Mesodermal cell (in vitro differentiated cells): ENCODE measurements at regions not wholly inside any gene's neighbourhood (a gene's known extent, or its start where the extent isn't known, plus 50 kb on each side); places are given as distances from the start of the nearest gene placed in this dataset.

ENCODE experiments used
- H3K27ac ChIP-seq: 2 replicates; pipeline ENCODE4 v1.7.0; 2013; ENCODE audit warnings: mild to moderate bottlenecking, low read depth, low read length, moderate library complexity; ENCODE audit not compliant: severe bottlenecking
- H3K36me3 ChIP-seq: 2 replicates; pipeline ENCODE4 v1.7.1; 2013; ENCODE audit warnings: mild to moderate bottlenecking, low read length, moderate library complexity; ENCODE audit not compliant: control insufficient read depth, insufficient read depth
- H3K4me1 ChIP-seq: one replicate; pipeline ENCODE4 v1.7.1; 2013; ENCODE audit warnings: mild to moderate bottlenecking, low read length; ENCODE audit not compliant: insufficient read depth, control insufficient read depth, poor library complexity, severe bottlenecking
- H3K4me3 ChIP-seq: 2 replicates; pipeline ENCODE4 v1.7.0; 2013; ENCODE audit warnings: low read length, control low read depth, mild to moderate bottlenecking; ENCODE audit not compliant: insufficient read depth, poor library complexity, severe bottlenecking; ENCODE audit errors: extremely low read depth
- H3K9me3 ChIP-seq: 2 replicates; pipeline ENCODE4 v1.7.1; 2013; ENCODE audit warnings: mild to moderate bottlenecking, low read length, moderate library complexity; ENCODE audit not compliant: control insufficient read depth
- WGBS, 2 experiments: methylation state at CpG; one replicate each; pipeline ENCODE4 v1.1.5; 2013; ENCODE audit warnings: missing lambda C conversion rate in 2 of 2; ENCODE audit not compliant: insufficient coverage in 2 of 2; 5-methylcytosine and 5-hydroxymethylcytosine counted together

DNA sequence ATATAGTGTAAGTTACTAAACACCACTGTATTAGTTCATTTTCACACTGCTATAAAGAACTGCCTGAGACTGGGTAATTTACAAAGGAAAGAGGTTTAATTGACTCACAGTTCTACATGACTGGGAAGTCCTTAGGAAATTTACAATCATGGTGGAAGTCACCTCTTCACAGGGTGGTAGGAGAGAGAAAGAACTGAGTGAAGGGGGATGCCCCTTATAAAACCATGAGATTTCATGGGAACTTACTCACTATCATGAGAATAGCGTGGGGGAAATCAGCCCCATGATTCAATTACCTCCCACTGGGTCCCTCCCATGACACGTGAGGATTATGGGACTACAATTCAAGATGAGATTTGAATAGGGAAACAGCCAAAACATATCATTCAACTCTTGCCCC is 618.0 kb downstream of the NYAP2 start:
- Histone ChIP-seq H3K9me3 (peaks cover 7% of the 10 kb centered on the region), H3K27ac (no peak overlapping the region), H3K4me1 (no peaks in the 10 kb centered on the region), H3K4me3 (no peak overlapping the region), H3K36me3 (no peaks in the 10 kb centered on the region)
- no CpG with 5 or more reads among the region's 2 CpGs for WGBS, 2 experiments

DNA sequence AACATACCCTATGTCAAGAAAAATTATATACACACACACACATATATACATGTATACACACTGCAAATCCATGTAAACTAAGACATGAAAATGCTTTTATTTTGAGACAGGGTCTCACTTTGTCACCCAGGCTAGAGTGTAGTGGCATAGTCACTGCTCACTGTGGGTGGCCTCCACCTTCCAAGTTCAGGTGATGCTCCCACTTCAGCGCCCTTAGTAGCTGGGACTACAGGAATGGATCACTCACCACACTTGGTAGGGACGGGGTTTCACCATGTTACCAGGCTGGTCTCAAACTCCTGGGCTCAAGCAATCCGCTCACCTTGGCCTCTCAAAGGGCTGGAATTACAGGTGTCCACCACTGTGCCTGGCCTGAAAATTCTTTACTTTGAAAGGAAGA is 617.6 kb downstream of the NYAP2 start:
- H3K4me3 ChIP-seq, result no peak overlapping the region
- 89 to 93% methylated on average over 3 of the region's 3 CpGs for WGBS, 2 experiments
- peaks cover 7% of the 10 kb centered on the region for H3K9me3 ChIP-seq
- H3K4me1 ChIP-seq, result no peaks in the 10 kb centered on the region
- H3K36me3 ChIP-seq, result no peaks in the 10 kb centered on the region
- no peak overlapping the region for H3K27ac ChIP-seq

DNA sequence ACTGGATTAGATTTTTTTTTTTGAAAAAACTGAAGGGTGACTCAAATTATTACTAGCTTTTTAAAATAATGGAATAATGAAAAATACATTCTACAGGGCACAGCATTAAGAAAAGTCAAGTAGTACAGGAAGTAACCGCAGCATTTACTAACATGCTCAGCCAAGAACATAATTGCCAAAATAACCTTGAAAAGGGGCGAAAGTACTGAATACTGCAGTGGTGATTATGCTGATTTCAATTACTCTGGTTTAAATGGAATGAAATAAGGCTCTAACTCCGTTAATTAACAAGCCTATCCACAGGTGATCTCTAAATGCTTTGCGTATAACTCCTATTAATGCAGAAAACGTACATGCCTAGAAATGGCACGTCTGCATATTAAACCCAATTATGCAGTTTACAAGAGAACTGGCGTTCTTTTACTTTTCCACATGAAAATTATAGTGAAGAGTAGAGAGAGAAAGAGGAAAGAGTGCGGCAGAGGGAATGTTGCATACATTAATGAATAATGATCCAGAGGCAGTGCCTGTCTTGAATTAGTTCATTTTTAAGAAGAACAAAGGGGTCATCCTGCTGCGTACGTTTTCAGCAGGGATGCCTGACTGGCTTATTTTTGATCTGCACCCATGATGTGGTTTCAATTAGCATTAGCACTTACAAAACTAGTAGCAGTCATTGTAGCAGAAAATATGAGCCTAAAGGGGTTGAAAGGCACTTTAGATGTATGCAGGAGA is 612.4 kb downstream of the NYAP2 start:
- no peaks in the 10 kb centered on the region for H3K36me3 ChIP-seq
- no peaks in the 10 kb centered on the region for H3K9me3 ChIP-seq
- no peaks in the 10 kb centered on the region for H3K4me1 ChIP-seq
- no peak overlapping the region for H3K4me3 ChIP-seq
- 88 to 93% methylated on average over 3 to 7 of the region's 10 CpGs for WGBS, 2 experiments
- no peak overlapping the region for H3K27ac ChIP-seq

DNA sequence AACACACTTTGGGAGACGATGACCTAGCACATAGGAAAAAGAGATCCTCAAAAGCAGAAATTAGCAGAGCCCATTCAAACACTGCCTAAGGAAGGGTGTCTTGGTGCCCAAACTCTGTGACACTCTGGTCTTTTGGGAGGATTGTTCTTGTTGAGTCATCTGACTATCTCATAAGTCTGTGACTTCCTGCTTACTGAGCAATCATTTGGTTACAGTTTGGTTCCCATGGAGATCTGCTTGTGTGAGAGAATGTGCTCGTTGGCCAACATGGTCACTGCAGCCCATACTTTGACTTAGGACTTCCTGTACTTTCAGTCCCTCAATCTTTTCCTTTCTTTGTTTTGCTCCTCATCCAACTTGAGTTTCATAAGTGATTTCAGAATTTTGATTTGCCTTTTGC is 602.9 kb downstream of the NYAP2 start:
- H3K4me3 ChIP-seq, result no peak overlapping the region
- H3K36me3 ChIP-seq, result no peaks in the 10 kb centered on the region
- WGBS, 2 experiments, result 65% methylated on average over 2 of the region's 2 CpGs; no CpG with 5 or more reads in 1 of the 2 experiments
- peak overlapping the region; percentile 82 for H3K27ac ChIP-seq
- H3K9me3 ChIP-seq, result no peaks in the 10 kb centered on the region
- H3K4me1 ChIP-seq, result peaks cover 4% of the 10 kb centered on the region

DNA sequence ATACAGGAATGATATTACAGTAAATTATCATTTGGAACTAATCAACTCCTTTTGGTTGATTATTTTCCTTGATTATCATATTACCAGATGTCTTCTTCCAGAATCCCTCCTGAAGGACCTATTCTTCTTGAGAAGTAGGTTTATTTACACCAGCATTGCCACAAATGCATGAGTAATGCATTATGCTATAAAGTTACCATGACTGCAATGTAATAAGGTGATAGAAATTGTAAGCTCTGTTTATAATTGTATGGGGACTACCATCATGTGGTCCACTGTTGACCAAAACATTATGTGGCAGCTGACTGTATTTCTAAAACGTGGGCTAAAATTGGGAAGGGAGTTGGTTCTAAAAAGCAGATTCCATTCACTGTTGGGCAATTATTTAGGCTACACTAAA is 602.2 kb downstream of the NYAP2 start:
- Histone ChIP-seq H3K27ac (peak overlapping the region; percentile 82), H3K4me1 (peaks cover 4% of the 10 kb centered on the region), H3K36me3 (no peaks in the 10 kb centered on the region), H3K9me3 (no peaks in the 10 kb centered on the region), H3K4me3 (no peak overlapping the region)
- 100% methylated on average over 1 of the region's 1 CpG; no CpG with 5 or more reads in 1 of the 2 experiments for WGBS, 2 experiments

DNA sequence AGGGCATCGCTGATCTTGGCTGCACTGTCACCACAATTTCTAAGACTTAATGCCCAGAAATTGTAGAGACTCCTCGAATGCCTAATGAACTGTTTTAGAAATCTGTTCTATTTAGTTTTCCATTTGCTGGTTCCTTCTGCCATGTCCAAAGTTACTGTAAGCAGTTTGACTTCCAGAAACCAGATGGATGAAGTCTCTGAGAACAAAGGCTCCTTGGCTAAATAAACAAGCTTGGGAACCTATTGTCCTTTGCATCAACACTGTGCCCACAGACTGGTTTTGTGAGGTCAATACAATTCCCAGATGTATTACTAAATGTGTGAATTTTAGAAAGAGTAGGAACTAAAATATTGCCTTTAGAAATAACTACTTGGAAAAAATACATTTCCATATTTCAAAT is 600.2 kb downstream of the NYAP2 start:
- Histone ChIP-seq H3K4me3 (no peak overlapping the region), H3K9me3 (no peaks in the 10 kb centered on the region), H3K4me1 (peaks cover 11% of the 10 kb centered on the region), H3K36me3 (no peaks in the 10 kb centered on the region), H3K27ac (peak overlapping the region; percentile 31)
- 100% methylated on average over 2 of the region's 2 CpGs; no CpG with 5 or more reads in 1 of the 2 experiments for WGBS, 2 experiments

DNA sequence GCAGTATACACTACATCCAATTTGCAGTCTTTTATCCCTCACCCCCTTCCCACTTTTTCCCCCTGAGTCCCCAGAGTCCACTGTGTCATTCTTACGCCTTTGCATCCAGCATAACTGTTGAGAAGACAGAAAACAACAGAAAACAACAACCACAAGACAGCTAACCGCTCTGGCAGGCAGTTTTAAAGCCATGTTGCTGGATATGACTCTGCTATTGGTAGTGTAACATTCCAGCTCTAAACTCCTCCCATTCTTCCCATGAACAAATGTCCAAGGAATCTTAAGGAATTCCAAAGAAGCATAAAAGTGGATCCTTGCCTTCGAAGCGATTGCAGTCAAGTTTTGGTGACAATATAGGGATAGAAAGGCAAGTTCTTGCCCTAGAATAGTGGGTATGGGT is 599.1 kb downstream of the NYAP2 start:
- no peaks in the 10 kb centered on the region for H3K9me3 ChIP-seq
- peaks cover 13% of the 10 kb centered on the region for H3K4me1 ChIP-seq
- no peak overlapping the region for H3K27ac ChIP-seq
- 93 to 100% methylated on average over 2 to 3 of the region's 4 CpGs for WGBS, 2 experiments
- H3K4me3 ChIP-seq, result no peak overlapping the region
- no peaks in the 10 kb centered on the region for H3K36me3 ChIP-seq

DNA sequence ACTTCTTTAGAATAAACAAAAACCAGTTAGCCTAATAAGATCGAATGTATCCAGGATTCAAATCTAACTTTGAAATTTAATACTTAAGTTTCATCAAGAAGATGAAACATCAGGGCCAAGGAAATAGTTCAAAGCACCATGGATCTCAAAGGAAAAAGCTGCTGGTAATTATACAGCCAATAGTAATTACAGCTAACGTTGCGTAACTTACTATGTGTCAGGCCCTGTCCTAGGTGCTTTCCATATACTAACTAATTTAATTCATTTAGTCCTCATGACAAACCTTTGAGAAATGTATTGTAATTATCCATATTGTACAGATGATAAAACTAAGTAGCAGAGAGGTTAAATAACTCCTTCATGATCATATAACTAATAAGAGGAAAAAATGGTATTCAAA is 598.6 kb downstream of the NYAP2 start:
- Histone ChIP-seq H3K9me3 (no peaks in the 10 kb centered on the region), H3K36me3 (no peaks in the 10 kb centered on the region), H3K27ac (no peak overlapping the region), H3K4me3 (no peak overlapping the region), H3K4me1 (peaks cover 15% of the 10 kb centered on the region)
- 100% methylated on average over 1 of the region's 3 CpGs; no CpG with 5 or more reads in 1 of the 2 experiments for WGBS, 2 experiments

DNA sequence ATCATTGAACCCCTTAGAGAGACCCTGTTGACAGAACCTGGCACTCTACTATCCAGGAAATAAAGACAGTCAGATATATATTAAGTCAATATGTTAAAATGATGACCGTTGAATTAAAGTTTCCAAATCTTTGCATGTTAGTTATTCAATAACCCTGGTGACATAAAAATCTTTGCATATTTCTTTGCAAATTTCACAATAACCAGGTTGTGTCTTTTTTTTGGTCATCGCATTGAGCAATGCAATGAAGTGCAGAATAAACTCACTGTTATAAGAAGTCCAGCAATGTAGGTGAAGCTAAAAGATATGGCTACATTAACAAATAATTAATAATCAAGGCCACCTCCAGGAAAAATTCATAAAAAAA is 596.9 kb downstream of the NYAP2 start:
- Histone ChIP-seq H3K27ac (no peak overlapping the region), H3K36me3 (no peaks in the 10 kb centered on the region), H3K4me3 (no peak overlapping the region), H3K4me1 (peaks cover 11% of the 10 kb centered on the region), H3K9me3 (no peaks in the 10 kb centered on the region)
- 100% methylated on average over 1 of the region's 2 CpGs; no CpG with 5 or more reads in 1 of the 2 experiments for WGBS, 2 experiments

DNA sequence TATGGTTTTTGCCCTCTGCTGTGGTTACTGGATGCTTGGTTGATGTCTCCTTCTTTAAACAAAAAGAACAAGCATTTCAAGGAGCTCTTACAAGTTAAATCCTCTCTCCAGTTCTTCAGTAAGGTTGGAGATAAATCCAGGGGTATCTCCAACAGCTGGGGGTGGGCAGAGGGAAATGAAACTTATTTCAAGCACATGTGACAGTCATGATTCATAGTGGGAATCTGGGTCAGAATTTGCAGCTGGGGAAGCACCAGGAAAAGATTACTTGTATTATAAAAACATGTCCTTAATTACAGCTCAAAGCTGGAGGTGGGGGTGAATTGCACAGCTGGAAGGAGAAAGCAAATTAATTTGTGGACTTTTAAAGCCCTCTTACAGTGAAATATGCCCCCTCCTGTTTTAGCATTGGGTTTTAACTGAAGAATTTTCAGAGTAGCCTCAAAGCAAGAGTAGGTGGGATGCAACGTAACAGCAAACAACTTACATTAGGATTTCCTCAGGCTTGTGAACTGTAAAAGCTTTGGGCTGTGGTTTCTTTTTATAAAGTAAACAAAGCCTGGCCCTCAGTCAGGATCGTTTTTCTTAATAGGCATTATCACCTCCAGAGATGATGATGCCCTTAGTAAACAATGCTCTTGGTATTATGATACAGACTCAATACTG is 596.4 kb downstream of the NYAP2 start:
- Histone ChIP-seq H3K4me1 (peaks cover 11% of the 10 kb centered on the region), H3K9me3 (no peaks in the 10 kb centered on the region), H3K36me3 (no peaks in the 10 kb centered on the region), H3K4me3 (no peak overlapping the region), H3K27ac (no peak overlapping the region)
- no CpG with 5 or more reads among the region's 2 CpGs for WGBS, 2 experiments
